CD14-positive monocyte (primary cell): ENCODE measurements at regions not wholly inside any gene's neighbourhood (a gene's known extent, or its start where the extent isn't known, plus 50 kb on each side); places are given as distances from the start of the nearest gene placed in this dataset.

Source experiments
- DNase-seq, 3 donors: peaks; one replicate each; pipeline ENCODE4 v3.0.0-alpha.2; 2011 to 2022
- H2AFZ ChIP-seq: 2 replicates; pipeline ENCODE4 v1.6.0; 2012; ENCODE audit warnings: mild to moderate bottlenecking, low read depth, low read length, inconsistent platforms; ENCODE audit not compliant: insufficient read depth, poor library complexity, severe bottlenecking
- H3K27ac ChIP-seq, 2 donors: 1 replicate in 1 of 2; 2 replicates in 1 of 2; pipeline ENCODE4 v1.5.1; 2012 to 2013; ENCODE audit warnings: low read length in 2 of 2, control low read depth in 1 of 2, inconsistent platforms in 1 of 2, low read depth in 1 of 2, mild to moderate bottlenecking in 1 of 2
- H3K27me3 ChIP-seq, 2 donors: one replicate each; pipeline versions ENCODE4 v1.6.0 to v1.6.1; 2011 to 2013; ENCODE audit warnings: low read length in 2 of 2; ENCODE audit not compliant: control insufficient read depth in 2 of 2, insufficient read depth in 2 of 2
- H3K36me3 ChIP-seq, 2 donors: replicated peaks in 1 of 2; 1 replicate in 1 of 2; 2 replicates in 1 of 2; pipeline versions ENCODE4 v1.5.1 to v1.6.1; 2012 to 2013; ENCODE audit warnings: low read length in 2 of 2, control low read depth in 1 of 2, inconsistent platforms in 1 of 2, mild to moderate bottlenecking in 1 of 2; ENCODE audit not compliant: insufficient read depth in 2 of 2, control insufficient read depth in 1 of 2
- H3K4me1 ChIP-seq, 2 donors: 1 replicate in 1 of 2; 2 replicates in 1 of 2; pipeline versions ENCODE4 v1.5.1 to v1.6.1; 2012 to 2013; ENCODE audit warnings: low read length in 2 of 2, control low read depth in 1 of 2, inconsistent platforms in 1 of 2, mild to moderate bottlenecking in 1 of 2, moderate library complexity in 1 of 2; ENCODE audit not compliant: insufficient read depth in 2 of 2, control insufficient read depth in 1 of 2
- H3K4me2 ChIP-seq: replicated peaks from 2 replicates; pipeline ENCODE3; 2012; ENCODE audit warnings: low read length, moderate library complexity, mild to moderate bottlenecking; ENCODE audit not compliant: poor library complexity, severe bottlenecking; ENCODE audit errors: extremely low read depth
- H3K4me3 ChIP-seq, 3 experiments: fragments of 200-600 bp in 1 of 3; sonication (generic) in 1 of 3; replicated peaks in 1 of 3; 1 replicate in 2 of 3; 2 replicates in 1 of 3; pipeline ENCODE4 v1.5.1; 2011 to 2013; ENCODE audit warnings: low read length in 3 of 3, mild to moderate bottlenecking in 3 of 3, control low read depth in 2 of 3, low read depth in 2 of 3, inconsistent platforms in 1 of 3, moderate library complexity in 1 of 3
- H3K79me2 ChIP-seq: 2 replicates; pipeline ENCODE4 v1.6.0; 2012; ENCODE audit warnings: mild to moderate bottlenecking, control low read depth, inconsistent platforms, low read length, moderate library complexity; ENCODE audit not compliant: insufficient read depth
- H3K9ac ChIP-seq: 2 replicates; pipeline ENCODE4 v1.6.0; 2017; ENCODE audit warnings: low read length, mild to moderate bottlenecking; ENCODE audit not compliant: insufficient read depth, poor library complexity, severe bottlenecking
- H3K9me3 ChIP-seq, 2 donors: replicated peaks in 1 of 2; 1 replicate in 1 of 2; 2 replicates in 1 of 2; pipeline versions ENCODE4 v1.5.1 to v1.6.1; 2012 to 2013; ENCODE audit warnings: low read length in 2 of 2, control low read depth in 1 of 2; ENCODE audit not compliant: control insufficient read depth in 1 of 2, insufficient read depth in 1 of 2
- H4K20me1 ChIP-seq: 2 replicates; pipeline ENCODE4 v1.6.0; 2012; ENCODE audit warnings: mild to moderate bottlenecking, low read length, control low read depth, moderate library complexity; ENCODE audit not compliant: insufficient read depth
- H3K27ac Mint-ChIP-seq, 7 donors: one replicate each; pipeline ENCODE4 v1.8.0; 2020; ENCODE audit warnings: mild to moderate bottlenecking in 7 of 7, mixed read lengths in 7 of 7, moderate library complexity in 6 of 7, inconsistent platforms in 2 of 7
- H3K27me3 Mint-ChIP-seq, 3 donors: one replicate each; pipeline ENCODE4 v1.8.0; 2021 to 2022; ENCODE audit warnings: low read depth in 3 of 3, mild to moderate bottlenecking in 3 of 3, mixed read lengths in 3 of 3, moderate library complexity in 3 of 3, inconsistent platforms in 1 of 3
- H3K36me3 Mint-ChIP-seq, 2 donors: one replicate each; pipeline ENCODE4 v1.8.0; 2020; ENCODE audit warnings: mixed read lengths in 2 of 2, inconsistent platforms in 1 of 2, mild to moderate bottlenecking in 1 of 2
- H3K4me1 Mint-ChIP-seq: one replicate; pipeline ENCODE4 v1.8.0; 2020; ENCODE audit warnings: mild to moderate bottlenecking, mixed read lengths
- H3K4me3 Mint-ChIP-seq, 2 donors: one replicate each; pipeline ENCODE4 v1.8.0; 2020; ENCODE audit warnings: mild to moderate bottlenecking in 2 of 2, mixed read lengths in 2 of 2, moderate library complexity in 1 of 2
- H3K9me3 Mint-ChIP-seq, 7 donors: one replicate each; pipeline ENCODE4 v1.8.0; 2020 to 2022; ENCODE audit warnings: mixed read lengths in 7 of 7, mild to moderate bottlenecking in 6 of 7, moderate library complexity in 6 of 7, inconsistent platforms in 2 of 7
- WGBS: methylation state at CpG from one replicate; pipeline ENCODE4 v1.1.5; 2013; ENCODE audit warnings: missing lambda C conversion rate; ENCODE audit not compliant: insufficient coverage; 5-methylcytosine and 5-hydroxymethylcytosine counted together
- intact Hi-C, 2 donors: fragments of 100-400 bp; cut with micrococcal nuclease; formaldehyde crosslinking; loops; one replicate each; pipeline versions ENCODE4 v1.15.0 to v1.15.1; 2023
- TF ChIP-seq, protein P1 (sequence below): fragments of 200-600 bp; IDR thresholded peaks from one replicate; pipeline ENCODE4 v1.8.0; 2022; ENCODE audit warnings: antibody characterized with exemption, mild to moderate bottlenecking

DNA sequence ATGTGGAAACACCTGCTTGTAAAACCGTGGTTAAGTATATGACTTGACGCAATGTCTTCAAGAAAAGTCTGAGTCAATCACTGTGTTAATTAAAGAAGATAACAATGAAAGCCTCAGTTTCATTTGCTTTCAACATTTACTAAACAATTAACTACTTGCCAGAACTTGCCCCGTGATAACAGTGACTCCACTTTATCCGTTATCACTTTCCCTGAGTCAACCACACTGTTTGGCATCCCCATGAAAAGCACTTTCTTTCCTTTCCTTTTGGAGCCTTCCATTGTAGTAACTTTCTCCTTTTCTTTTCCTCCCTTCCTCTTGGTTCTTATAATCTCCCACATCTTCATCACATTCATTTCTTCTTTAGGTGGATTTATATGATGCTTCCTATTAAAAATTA, 435.1 kb upstream of the GOT2 start:
- no peaks in the 10 kb centered on the region for H3K27me3 ChIP-seq
- H3K9me3 ChIP-seq: no peaks in the 10 kb centered on the region
- H3K4me1 ChIP-seq: no peaks in the 10 kb centered on the region
- no peak overlapping the region for H3K4me2 ChIP-seq
- intact Hi-C loops: no loop called here
- TF ChIP-seq, protein P1, sequence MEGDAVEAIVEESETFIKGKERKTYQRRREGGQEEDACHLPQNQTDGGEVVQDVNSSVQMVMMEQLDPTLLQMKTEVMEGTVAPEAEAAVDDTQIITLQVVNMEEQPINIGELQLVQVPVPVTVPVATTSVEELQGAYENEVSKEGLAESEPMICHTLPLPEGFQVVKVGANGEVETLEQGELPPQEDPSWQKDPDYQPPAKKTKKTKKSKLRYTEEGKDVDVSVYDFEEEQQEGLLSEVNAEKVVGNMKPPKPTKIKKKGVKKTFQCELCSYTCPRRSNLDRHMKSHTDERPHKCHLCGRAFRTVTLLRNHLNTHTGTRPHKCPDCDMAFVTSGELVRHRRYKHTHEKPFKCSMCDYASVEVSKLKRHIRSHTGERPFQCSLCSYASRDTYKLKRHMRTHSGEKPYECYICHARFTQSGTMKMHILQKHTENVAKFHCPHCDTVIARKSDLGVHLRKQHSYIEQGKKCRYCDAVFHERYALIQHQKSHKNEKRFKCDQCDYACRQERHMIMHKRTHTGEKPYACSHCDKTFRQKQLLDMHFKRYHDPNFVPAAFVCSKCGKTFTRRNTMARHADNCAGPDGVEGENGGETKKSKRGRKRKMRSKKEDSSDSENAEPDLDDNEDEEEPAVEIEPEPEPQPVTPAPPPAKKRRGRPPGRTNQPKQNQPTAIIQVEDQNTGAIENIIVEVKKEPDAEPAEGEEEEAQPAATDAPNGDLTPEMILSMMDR: no peak
- no peak overlapping the region for H3K4me3 ChIP-seq
- Mint-ChIP-seq H3K9me3 (peaks cover 0 to 5% (median 0%) of the 10 kb centered on the region in 7 donors), H3K4me1 (no peaks in the 10 kb centered on the region), H3K27ac (no peak overlapping the region), H3K36me3 (no peaks in the 10 kb centered on the region), H3K4me3 (no peak overlapping the region), H3K27me3 (peaks cover 0 to 5% (median 0%) of the 10 kb centered on the region in 3 donors)
- no peak overlapping the region for H3K9ac ChIP-seq
- no peak overlapping the region for H3K27ac ChIP-seq
- no peak for DNase-seq
- H4K20me1 ChIP-seq: no peaks in the 10 kb centered on the region
- H3K36me3 ChIP-seq: no peaks in the 10 kb centered on the region
- no peaks in the 10 kb centered on the region for H3K79me2 ChIP-seq
- H2AFZ ChIP-seq: no peak overlapping the region
- 93% methylated on average over 2 of the region's 4 CpGs for WGBS

GRCh38 chr16:59168461-59169114, 434.5 kb upstream of the GOT2 start:
- H3K9me3 Mint-ChIP-seq: peaks cover 0 to 5% (median 0%) of the 10 kb centered on the region in 7 donors
- no peaks in the 10 kb centered on the region for H4K20me1 ChIP-seq
- H3K4me3 Mint-ChIP-seq: no peak overlapping the region
- no peak overlapping the region for H3K4me2 ChIP-seq
- TF ChIP-seq, protein P1: no peak
- no peaks in the 10 kb centered on the region for H3K4me1 ChIP-seq
- no peaks in the 10 kb centered on the region for H3K36me3 ChIP-seq
- no peaks in the 10 kb centered on the region for H3K79me2 ChIP-seq
- WGBS: 87% methylated on average over 3 of the region's 3 CpGs
- H3K36me3 Mint-ChIP-seq: no peaks in the 10 kb centered on the region
- no peak for DNase-seq
- H3K27me3 Mint-ChIP-seq: peaks cover 0 to 5% (median 0%) of the 10 kb centered on the region in 3 donors
- no peak overlapping the region for H3K4me3 ChIP-seq
- H2AFZ ChIP-seq: no peak overlapping the region
- H3K9me3 ChIP-seq: no peaks in the 10 kb centered on the region
- H3K27ac ChIP-seq: no peak overlapping the region
- no peaks in the 10 kb centered on the region for H3K4me1 Mint-ChIP-seq
- H3K27me3 ChIP-seq: no peaks in the 10 kb centered on the region
- H3K9ac ChIP-seq: no peak overlapping the region
- intact Hi-C loops: no loop called here
- no peak overlapping the region for H3K27ac Mint-ChIP-seq
